HG03565 (cell line): ENCODE measurements at regions not wholly inside any gene's neighbourhood (a gene's known extent, or its start where the extent isn't known, plus 50 kb on each side); places are given as distances from the start of the nearest gene placed in this dataset.
"Not testable (repeated sequence)": the region's sequence is repeated elsewhere in the genome, so short reads cannot be mapped to it uniquely, and the experiment has no call there.

Source experiments
- ATAC-seq: cut with Tn5 transposase; IDR thresholded peaks from one replicate; pipeline ENCODE4 v1.9.1; 2021; ENCODE audit warnings: mild to moderate bottlenecking, moderate library complexity; ENCODE audit not compliant: unreplicated experiment

- ATAC-seq, result no peak
Observed at GRCh38 chr18:43710135-43710534, 432.8 kb upstream of the SYT4 start.

GRCh38 chr18:43714343-43715010 is 437.2 kb upstream of the SYT4 start:
- ATAC-seq, result no peak

GRCh38 chr18:43719267-43719795 is 442.0 kb upstream of the SYT4 start:
- ATAC-seq, result no peak

GRCh38 chr18:43720041-43720440 is 442.8 kb upstream of the SYT4 start:
- ATAC-seq, result no peak

GRCh38 chr18:43735570-43735969 is 458.3 kb upstream of the SYT4 start:
- ATAC-seq, result no peak

- ATAC-seq, result no peak
Observed at GRCh38 chr18:43744960-43745745, 467.9 kb upstream of the SYT4 start.

- no peak for ATAC-seq
Observed at GRCh38 chr18:43751203-43751602, 473.9 kb upstream of the SYT4 start.

GRCh38 chr18:43751835-43752234 is 474.5 kb upstream of the SYT4 start:
- no peak for ATAC-seq

GRCh38 chr18:43757273-43757672 is 480.0 kb upstream of the SYT4 start:
- no peak for ATAC-seq

- ATAC-seq, result no peak
Observed at GRCh38 chr18:43758734-43759133, 481.4 kb upstream of the SYT4 start.

GRCh38 chr18:43760010-43760409 is 482.7 kb upstream of the SYT4 start:
- ATAC-seq, result no peak

- no peak for ATAC-seq
Observed at GRCh38 chr18:43772907-43773306, 495.6 kb upstream of the SYT4 start.

- no peak for ATAC-seq
Observed at GRCh38 chr18:43774497-43774896, 497.2 kb upstream of the SYT4 start.

- ATAC-seq, result no peak
Observed at GRCh38 chr18:43775591-43775990, 498.3 kb upstream of the SYT4 start.

- ATAC-seq, result no peak
Observed at GRCh38 chr18:43776997-43777396, 499.7 kb upstream of the SYT4 start.

- ATAC-seq, result no peak
Observed at GRCh38 chr18:43777636-43778304, 500.5 kb upstream of the SYT4 start.

- ATAC-seq, result no peak
Observed at GRCh38 chr18:43780782-43781340, 503.6 kb upstream of the SYT4 start.

GRCh38 chr18:43785158-43785557 is 507.9 kb upstream of the SYT4 start:
- ATAC-seq, result no peak

GRCh38 chr18:43786893-43787292 is 509.6 kb upstream of the SYT4 start:
- ATAC-seq, result no peak

GRCh38 chr18:43787721-43788120 is 510.4 kb upstream of the SYT4 start:
- not testable (repeated sequence) for ATAC-seq

- no peak for ATAC-seq
Observed at GRCh38 chr18:43789234-43790000, 512.1 kb upstream of the SYT4 start.
